ENCODE measurements at regions not wholly inside any gene's neighbourhood (a gene's known extent, or its start where the extent isn't known, plus 50 kb on each side); places are given as distances from the start of the nearest gene placed in this dataset.

GRCh38 chr18:73790587-73790986 lies 357.0 kb downstream of the FBXO15 start:
- 22 to 45% methylated on average over 1 of the region's 1 CpG for WGBS, 2 donors (ENCODE audit: low coverage in 1 of 2)
- intact Hi-C loops (cut with DNase I; ENCODE audit: low total_unique reads) (no loop called here), in situ Hi-C loops (cut with MboI; ENCODE audit: low pct_ligation_motif_present in 1 of 4, low pct_unique_long_range_greater_than_20kb in 1 of 4, low sequenced_read_pairs in 3 of 4) (no loop called here)
- H3K4me3 ChIP-seq: no peak overlapping the region
- H3K27me3 ChIP-seq: no peaks in the 10 kb centered on the region
- DNase-seq: no peak
- H3K36me3 ChIP-seq: no peaks in the 10 kb centered on the region
- no peaks in the 10 kb centered on the region for H3K4me1 ChIP-seq
- TF ChIP-seq POLR2AphosphoS5 (IDR thresholded peaks at IDR 0.05) (no peak), CTCF (IDR thresholded peaks at IDR 0.05) (no peak), POLR2A (IDR thresholded peaks at IDR 0.05) (no peak), EP300 (IDR thresholded peaks at IDR 0.05; ENCODE audit: low read depth) (no peak)
- no peaks in the 10 kb centered on the region for H3K9me3 ChIP-seq
- H3K27ac ChIP-seq: no peak overlapping the region

GRCh38 chr18:73787316-73787715 lies 360.3 kb downstream of the FBXO15 start:
- H3K9me3 ChIP-seq: no peaks in the 10 kb centered on the region
- DNase-seq: no peak
- H3K4me1 ChIP-seq: no peaks in the 10 kb centered on the region
- no peaks in the 10 kb centered on the region for H3K27me3 ChIP-seq
- 80 to 84% methylated on average over 5 of the region's 5 CpGs for WGBS, 2 donors (ENCODE audit: low coverage in 1 of 2)
- intact Hi-C loops (cut with DNase I; ENCODE audit: low total_unique reads): loop anchor here (5.0 kb wide), 1 partner anchor 1890 kb away; no protein-coding TSS in a partner anchor
- TF ChIP-seq POLR2A (IDR thresholded peaks at IDR 0.05): no peak
- TF ChIP-seq CTCF (IDR thresholded peaks at IDR 0.05): no peak
- TF ChIP-seq EP300 (IDR thresholded peaks at IDR 0.05; ENCODE audit: low read depth): no peak
- no peak for TF ChIP-seq POLR2AphosphoS5 (IDR thresholded peaks at IDR 0.05)
- no peak overlapping the region for H3K4me3 ChIP-seq
- in situ Hi-C loops (cut with MboI; ENCODE audit: low pct_ligation_motif_present in 1 of 4, low pct_unique_long_range_greater_than_20kb in 1 of 4, low sequenced_read_pairs in 3 of 4): no loop called here
- H3K27ac ChIP-seq: no peak overlapping the region
- no peaks in the 10 kb centered on the region for H3K36me3 ChIP-seq

GRCh38 chr18:73785300-73785699 lies 362.3 kb downstream of the FBXO15 start:
- TF ChIP-seq CTCF (IDR thresholded peaks at IDR 0.05): no peak
- TF ChIP-seq EP300 (IDR thresholded peaks at IDR 0.05; ENCODE audit: low read depth): no peak
- no peak for TF ChIP-seq POLR2A (IDR thresholded peaks at IDR 0.05)
- no peak for TF ChIP-seq POLR2AphosphoS5 (IDR thresholded peaks at IDR 0.05)
- DNase-seq: no peak
- 56 to 66% methylated on average over 1 of the region's 1 CpG for WGBS, 2 donors (ENCODE audit: low coverage in 1 of 2)
- Histone ChIP-seq H3K4me3 (no peak overlapping the region), H3K27me3 (no peaks in the 10 kb centered on the region), H3K4me1 (no peaks in the 10 kb centered on the region), H3K27ac (no peak overlapping the region), H3K36me3 (no peaks in the 10 kb centered on the region), H3K9me3 (no peaks in the 10 kb centered on the region)
- intact Hi-C loops (cut with DNase I; ENCODE audit: low total_unique reads) (loop anchor here (5.0 kb wide), 1 partner anchor 1892 kb away; no protein-coding TSS in a partner anchor), in situ Hi-C loops (cut with MboI; ENCODE audit: low pct_ligation_motif_present in 1 of 4, low pct_unique_long_range_greater_than_20kb in 1 of 4, low sequenced_read_pairs in 3 of 4) (no loop called here)

GRCh38 chr18:73784853-73785252 lies 362.8 kb downstream of the FBXO15 start:
- no peak overlapping the region for H3K27ac ChIP-seq
- no peak for DNase-seq
- in situ Hi-C loops (cut with MboI; ENCODE audit: low pct_ligation_motif_present in 1 of 4, low pct_unique_long_range_greater_than_20kb in 1 of 4, low sequenced_read_pairs in 3 of 4) (no loop called here), intact Hi-C loops (cut with DNase I; ENCODE audit: low total_unique reads) (loop anchor here (5.0 kb wide), 1 partner anchor 1892 kb away; no protein-coding TSS in a partner anchor)
- H3K4me1 ChIP-seq: no peaks in the 10 kb centered on the region
- H3K4me3 ChIP-seq: no peak overlapping the region
- TF ChIP-seq CTCF (IDR thresholded peaks at IDR 0.05) (no peak), EP300 (IDR thresholded peaks at IDR 0.05; ENCODE audit: low read depth) (no peak), POLR2A (IDR thresholded peaks at IDR 0.05) (no peak), POLR2AphosphoS5 (IDR thresholded peaks at IDR 0.05) (no peak)
- H3K27me3 ChIP-seq: no peaks in the 10 kb centered on the region
- no peaks in the 10 kb centered on the region for H3K9me3 ChIP-seq
- H3K36me3 ChIP-seq: no peaks in the 10 kb centered on the region
- 70 to 83% methylated on average over 2 to 8 of the region's 8 CpGs for WGBS, 2 donors (ENCODE audit: low coverage in 1 of 2)

Measured in transverse colon (tissue), 4 donors.